ENCODE measurements at regions not wholly inside any gene's neighbourhood (a gene's known extent, or its start where the extent isn't known, plus 50 kb on each side); places are given as distances from the start of the nearest gene placed in this dataset.
A peak's percentile ranks its signal among the peaks of the same experiment; 100 is the strongest.

- H3K4me1 ChIP-seq: no peaks in the 10 kb centered on the region
- no peak for TF ChIP-seq Cebpa-rat (IDR thresholded peaks at IDR 0.05)
- H3K4me2 ChIP-seq: no peak overlapping the region
- H3K27ac ChIP-seq: no peak overlapping the region
- no peak overlapping the region for H3K4me3 ChIP-seq
- no peaks in the 10 kb centered on the region for H4K20me1 ChIP-seq
- no peaks in the 10 kb centered on the region for H3K27me3 ChIP-seq
- H3K9me3 ChIP-seq: no peaks in the 10 kb centered on the region
- H3K36me3 ChIP-seq: no peaks in the 10 kb centered on the region
- H3K9ac ChIP-seq: no peak overlapping the region
Observed at GRCh38 chr19:28224441-28224840, 988.5 kb downstream of the UQCRFS1 start.

- Histone ChIP-seq H3K36me3 (no peaks in the 10 kb centered on the region), H3K4me1 (no peaks in the 10 kb centered on the region), H3K9me3 (no peaks in the 10 kb centered on the region), H4K20me1 (no peaks in the 10 kb centered on the region), H3K9ac (no peak overlapping the region), H3K27ac (no peak overlapping the region), H3K4me3 (no peak overlapping the region), H3K27me3 (no peaks in the 10 kb centered on the region), H3K4me2 (no peak overlapping the region)
- TF ChIP-seq Cebpa-rat (IDR thresholded peaks at IDR 0.05): no peak
Observed at GRCh38 chr19:28221736-28222135, 991.2 kb downstream of the UQCRFS1 start.

- no peaks in the 10 kb centered on the region for H3K4me1 ChIP-seq
- no peak overlapping the region for H3K9ac ChIP-seq
- H3K27ac ChIP-seq: no peak overlapping the region
- no peaks in the 10 kb centered on the region for H3K9me3 ChIP-seq
- H4K20me1 ChIP-seq: no peaks in the 10 kb centered on the region
- no peaks in the 10 kb centered on the region for H3K36me3 ChIP-seq
- TF ChIP-seq Cebpa-rat (IDR thresholded peaks at IDR 0.05): no peak
- no peaks in the 10 kb centered on the region for H3K27me3 ChIP-seq
- no peak overlapping the region for H3K4me3 ChIP-seq
- no peak overlapping the region for H3K4me2 ChIP-seq
Observed at GRCh38 chr19:28218728-28219127, 994.2 kb downstream of the UQCRFS1 start.

GRCh38 chr19:28217022-28217421 is 995.9 kb downstream of the UQCRFS1 start:
- H3K27me3 ChIP-seq: no peaks in the 10 kb centered on the region
- no peaks in the 10 kb centered on the region for H3K36me3 ChIP-seq
- no peak overlapping the region for H3K27ac ChIP-seq
- H3K4me3 ChIP-seq: no peak overlapping the region
- H3K4me1 ChIP-seq: no peaks in the 10 kb centered on the region
- no peak overlapping the region for H3K9ac ChIP-seq
- no peaks in the 10 kb centered on the region for H3K9me3 ChIP-seq
- H4K20me1 ChIP-seq: no peaks in the 10 kb centered on the region
- no peak overlapping the region for H3K4me2 ChIP-seq
- no peak for TF ChIP-seq Cebpa-rat (IDR thresholded peaks at IDR 0.05)

GRCh38 chr19:28213470-28214082 is 999.4 kb downstream of the UQCRFS1 start:
- no peaks in the 10 kb centered on the region; the same call in 1 of the 2 replicates for H3K27me3 ChIP-seq
- no peaks in the 10 kb centered on the region for H4K20me1 ChIP-seq
- peaks cover 10% of the 10 kb centered on the region for H3K4me1 ChIP-seq
- no peak overlapping the region for H3K4me2 ChIP-seq
- TF ChIP-seq Cebpa-rat (IDR thresholded peaks at IDR 0.05): no peak
- H3K4me3 ChIP-seq: no peak overlapping the region
- no peaks in the 10 kb centered on the region for H3K9me3 ChIP-seq
- no peak overlapping the region for H3K9ac ChIP-seq
- H3K27ac ChIP-seq: no peak overlapping the region
- H3K36me3 ChIP-seq: no peaks in the 10 kb centered on the region

GRCh38 chr19:28210886-28211285 is 1002.1 kb downstream of the UQCRFS1 start:
- H3K9ac ChIP-seq: no peak overlapping the region
- H3K27ac ChIP-seq: no peak overlapping the region
- TF ChIP-seq Cebpa-rat (IDR thresholded peaks at IDR 0.05): no peak
- H3K36me3 ChIP-seq: no peaks in the 10 kb centered on the region
- H3K4me2 ChIP-seq: no peak overlapping the region
- no peaks in the 10 kb centered on the region for H4K20me1 ChIP-seq
- H3K4me1 ChIP-seq: peaks cover 13% of the 10 kb centered on the region
- H3K4me3 ChIP-seq: no peak overlapping the region
- no peaks in the 10 kb centered on the region for H3K9me3 ChIP-seq
- H3K27me3 ChIP-seq: peaks cover 6% of the 10 kb centered on the region; the same call in 1 of the 2 replicates

GRCh38 chr19:28208745-28209144 is 1004.2 kb downstream of the UQCRFS1 start:
- peak overlapping the region; percentile 57 for H3K4me2 ChIP-seq
- H3K9ac ChIP-seq: no peak overlapping the region
- no peaks in the 10 kb centered on the region for H3K36me3 ChIP-seq
- H3K27ac ChIP-seq: no peak overlapping the region
- peaks cover 13% of the 10 kb centered on the region for H3K4me1 ChIP-seq
- H4K20me1 ChIP-seq: no peaks in the 10 kb centered on the region
- H3K4me3 ChIP-seq: no peak overlapping the region
- H3K9me3 ChIP-seq: no peaks in the 10 kb centered on the region
- no peak for TF ChIP-seq Cebpa-rat (IDR thresholded peaks at IDR 0.05)
- H3K27me3 ChIP-seq: peaks cover 6% of the 10 kb centered on the region; the same call in 1 of the 2 replicates

- Histone ChIP-seq H3K4me1 (peaks cover 13% of the 10 kb centered on the region), H3K9ac (no peak overlapping the region), H3K27me3 (peaks cover 6% of the 10 kb centered on the region; the same call in 1 of the 2 replicates), H3K27ac (no peak overlapping the region), H3K36me3 (no peaks in the 10 kb centered on the region), H3K9me3 (0 out of 2 replicates have a peak, but pooled peaks cover under 1% of the 10 kb centered on the region), H3K4me2 (no peak overlapping the region), H3K4me3 (no peak overlapping the region), H4K20me1 (no peaks in the 10 kb centered on the region)
- no peak for TF ChIP-seq Cebpa-rat (IDR thresholded peaks at IDR 0.05)
Observed at GRCh38 chr19:28207244-28207643, 1005.7 kb downstream of the UQCRFS1 start.

- Histone ChIP-seq H4K20me1 (no peaks in the 10 kb centered on the region), H3K27me3 (no peaks in the 10 kb centered on the region), H3K36me3 (no peaks in the 10 kb centered on the region), H3K4me1 (no peaks in the 10 kb centered on the region), H3K27ac (no peak overlapping the region), H3K4me3 (no peak overlapping the region), H3K4me2 (no peak overlapping the region), H3K9me3 (0 out of 2 replicates have a peak, but pooled peaks cover 5% of the 10 kb centered on the region), H3K9ac (no peak overlapping the region)
- TF ChIP-seq Cebpa-rat (IDR thresholded peaks at IDR 0.05): no peak
Observed at GRCh38 chr19:28201462-28201943, 1011.4 kb downstream of the UQCRFS1 start.

GRCh38 chr19:28199323-28199722 is 1013.6 kb downstream of the UQCRFS1 start:
- no peak for TF ChIP-seq Cebpa-rat (IDR thresholded peaks at IDR 0.05)
- Histone ChIP-seq H3K27ac (no peak overlapping the region), H3K9me3 (0 out of 2 replicates have a peak, but pooled peaks cover 5% of the 10 kb centered on the region), H4K20me1 (no peaks in the 10 kb centered on the region), H3K36me3 (no peaks in the 10 kb centered on the region), H3K4me3 (no peak overlapping the region), H3K4me1 (no peaks in the 10 kb centered on the region), H3K4me2 (no peak overlapping the region), H3K27me3 (no peaks in the 10 kb centered on the region), H3K9ac (no peak overlapping the region)
